ENCODE measurements at regions not wholly inside any gene's neighbourhood (a gene's known extent, or its start where the extent isn't known, plus 50 kb on each side); places are given as distances from the start of the nearest gene placed in this dataset.

- H4K8ac ChIP-seq (replicated peaks; ENCODE audit: insufficient read length, low read depth, low read length), result no peak overlapping the region
- H3K4me1 ChIP-seq (ENCODE audit: insufficient read depth, low read length), result no peaks in the 10 kb centered on the region
- no peak overlapping the region for H4K5ac ChIP-seq (ENCODE audit: insufficient read length, low read depth, low read length)
- no peak overlapping the region for H3K14ac ChIP-seq (ENCODE audit: insufficient read depth, low read length)
- H2BK5ac ChIP-seq (ENCODE audit: insufficient read length, low read length), result no peak overlapping the region
- no peak overlapping the region for H2BK15ac ChIP-seq (ENCODE audit: low read depth, low read length)
- DNase-seq, result no peak
- no peak overlapping the region for H2BK120ac ChIP-seq (ENCODE audit: low read depth, low read length, poor library complexity, severe bottlenecking)
- TF ChIP-seq CTCF (conservative IDR thresholded peaks at IDR 0.05), result no peak
- H4K91ac ChIP-seq (ENCODE audit: insufficient read length, low read depth, low read length), result no peak overlapping the region
- H2BK20ac ChIP-seq (ENCODE audit: low read depth, low read length, poor library complexity, severe bottlenecking), result no peak overlapping the region
- no peaks in the 10 kb centered on the region for H3K27me3 ChIP-seq (ENCODE audit: insufficient read depth, low read length)
- no peak overlapping the region for H2AFZ ChIP-seq (ENCODE audit: low read length)
- Mint-ChIP-seq H3K27me3 (ENCODE audit: low read depth) (no peaks in the 10 kb centered on the region), H3K4me1 (no peaks in the 10 kb centered on the region), H3K36me3 (ENCODE audit: insufficient read depth in 1 of 3, low read depth in 3 of 3) (peaks cover 2 to 27% (median 19%) of the 10 kb centered on the region in 3 experiments; a peak in 6 of 7 replicates), H3K27ac (no peak overlapping the region), H3K4me3 (no peak overlapping the region), H3K9me3 (peaks cover 31 to 32% of the 10 kb centered on the region in 2 experiments)
- no peak overlapping the region for H3T11ph ChIP-seq (ENCODE audit: low read length)
- H3K23ac ChIP-seq (ENCODE audit: insufficient read length, low read depth, low read length), result no peak overlapping the region
- H3K79me1 ChIP-seq (ENCODE audit: insufficient read depth, low read depth, low read length, poor library complexity, severe bottlenecking), result no peaks in the 10 kb centered on the region
- no peak overlapping the region for H3K9ac ChIP-seq (ENCODE audit: extremely low read depth, insufficient read length, low read length)
- no peak overlapping the region for H2BK12ac ChIP-seq (ENCODE audit: insufficient read length, low read depth, low read length)
- peaks cover 16% of the 10 kb centered on the region for H3K9me3 ChIP-seq (ENCODE audit: control insufficient read depth, low read depth, low read length)
- WGBS (ENCODE audit: extremely low coverage, insufficient read length, low lambda C conversion rate), result no CpG with 5 or more reads among the region's 3 CpGs
- no peaks in the 10 kb centered on the region for H3K79me2 ChIP-seq (ENCODE audit: insufficient read depth, low read length)
- H3K18ac ChIP-seq (ENCODE audit: insufficient read length, low read depth, low read length), result no peak overlapping the region
- H3K23me2 ChIP-seq (ENCODE audit: insufficient read length, low read depth, low read length, poor library complexity, severe bottlenecking), result no peaks in the 10 kb centered on the region
- H4K20me1 ChIP-seq (ENCODE audit: control insufficient read depth, insufficient read depth, insufficient read length), result no peaks in the 10 kb centered on the region
- H3K27ac ChIP-seq (ENCODE audit: insufficient read length, low read depth, low read length), result no peak overlapping the region
- no peak overlapping the region for H3K56ac ChIP-seq (ENCODE audit: insufficient read length, low read depth, low read length)
- no peak overlapping the region for H2AK5ac ChIP-seq (ENCODE audit: insufficient read length, low read length)
- no peak overlapping the region for H3K4ac ChIP-seq (ENCODE audit: low read depth, low read length)
- no peak overlapping the region for H3K4me2 ChIP-seq (ENCODE audit: insufficient read depth, insufficient read length, low read length)
Measured at GRCh38 chr18:30034818-30035217, 1007.7 kb downstream of the DSC3 start.
